GM19043 (cell line): ENCODE measurements at regions not wholly inside any gene's neighbourhood (a gene's known extent, or its start where the extent isn't known, plus 50 kb on each side); places are given as distances from the start of the nearest gene placed in this dataset.
"Not testable (repeated sequence)": the region's sequence is repeated elsewhere in the genome, so short reads cannot be mapped to it uniquely, and the experiment has no call there.

ENCODE experiments used
- ATAC-seq: cut with Tn5 transposase; IDR thresholded peaks from one replicate; pipeline ENCODE4 v1.9.1; 2021; ENCODE audit warnings: low read depth; ENCODE audit not compliant: unreplicated experiment

DNA sequence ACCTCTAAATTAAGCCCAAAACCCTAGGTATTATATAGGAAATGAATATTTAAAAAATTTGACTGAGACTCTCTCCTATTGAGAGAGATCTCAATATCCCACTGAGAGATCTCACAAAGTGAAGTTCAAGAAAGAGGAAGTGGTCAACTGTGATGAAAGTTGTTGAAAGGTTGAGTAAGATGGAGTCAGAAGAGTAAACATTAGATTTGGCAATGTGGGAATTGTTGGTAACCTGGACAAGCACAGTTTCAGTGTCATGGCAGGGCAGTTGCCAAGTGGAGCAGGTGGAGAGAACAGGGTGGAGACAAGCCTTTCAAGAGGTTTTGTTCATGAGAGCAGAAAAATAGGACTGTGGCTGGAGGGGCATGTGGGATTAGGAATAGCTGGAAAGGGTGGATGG is 747.9 kb downstream of the EPHA7 start:
- not testable (repeated sequence) for ATAC-seq

DNA sequence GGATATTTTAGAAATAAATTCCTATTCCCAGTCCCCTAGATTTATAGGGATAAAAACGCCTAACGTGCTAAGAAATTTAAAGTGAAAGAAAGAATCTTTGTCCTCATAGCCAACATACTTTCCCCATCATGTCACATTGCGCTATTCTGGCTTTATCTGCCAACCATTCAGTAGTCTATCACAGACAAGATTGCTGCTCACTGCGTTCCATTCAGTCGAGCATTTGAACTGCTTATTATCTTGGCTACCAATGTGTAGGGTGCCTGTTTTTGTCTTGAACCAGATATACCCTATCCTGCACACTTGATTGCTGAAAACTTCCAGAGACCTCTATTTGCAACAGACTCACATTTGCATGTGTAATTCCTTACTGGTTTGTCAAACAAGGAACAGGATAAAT is 751.5 kb downstream of the EPHA7 start:
- no peak for ATAC-seq

DNA sequence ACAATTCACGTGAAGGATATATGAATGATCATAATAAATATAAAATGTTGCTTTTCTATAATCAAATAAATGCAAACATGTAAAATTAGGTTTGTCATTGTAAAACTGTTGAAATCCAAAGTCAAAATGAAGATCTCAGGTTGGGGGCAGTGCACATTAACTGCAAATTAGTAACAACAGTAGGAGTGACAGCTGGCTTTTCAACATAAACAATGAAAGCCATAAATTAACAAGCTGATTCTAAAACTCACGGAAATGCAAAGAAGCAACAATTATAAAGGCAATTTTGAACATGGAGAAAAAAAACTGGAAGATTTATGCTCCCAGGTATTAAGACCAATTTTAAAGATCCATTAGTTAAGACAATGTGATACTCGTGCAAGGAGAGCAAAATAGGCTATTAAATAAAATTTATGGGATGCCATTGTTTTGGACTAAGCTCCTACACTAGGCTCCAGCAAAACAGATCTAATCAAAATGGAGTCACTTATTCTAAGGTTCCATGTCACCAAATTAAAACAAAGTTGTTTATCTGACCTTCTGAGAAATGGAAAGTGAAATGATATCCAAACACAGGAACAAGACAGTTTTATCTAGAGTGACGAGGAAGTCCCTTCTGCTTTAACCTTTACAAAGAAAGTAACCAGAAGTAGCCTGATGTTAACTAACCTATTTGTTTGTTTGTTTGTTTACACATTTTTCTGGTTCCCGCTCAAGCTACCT is 770.8 kb downstream of the EPHA7 start:
- ATAC-seq, result no peak

DNA sequence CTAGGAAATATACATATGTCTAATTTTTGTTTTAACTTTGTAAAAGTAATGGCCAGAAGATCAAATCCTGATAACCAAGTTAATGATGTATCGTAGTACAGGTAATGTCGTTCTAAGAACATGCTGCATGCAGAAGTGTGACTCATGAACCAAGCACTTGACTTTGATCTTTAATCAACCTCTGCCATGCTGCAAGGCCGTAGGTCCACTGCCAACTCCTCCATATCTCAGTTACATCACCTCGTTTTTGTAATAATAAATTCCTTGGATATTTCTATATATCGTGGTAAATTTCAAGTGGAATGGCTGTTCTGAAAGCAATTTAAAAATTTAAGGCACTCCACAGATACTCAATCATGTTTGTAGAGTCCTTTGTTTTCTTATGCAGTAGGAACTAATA is 771.7 kb downstream of the EPHA7 start:
- no peak for ATAC-seq

DNA sequence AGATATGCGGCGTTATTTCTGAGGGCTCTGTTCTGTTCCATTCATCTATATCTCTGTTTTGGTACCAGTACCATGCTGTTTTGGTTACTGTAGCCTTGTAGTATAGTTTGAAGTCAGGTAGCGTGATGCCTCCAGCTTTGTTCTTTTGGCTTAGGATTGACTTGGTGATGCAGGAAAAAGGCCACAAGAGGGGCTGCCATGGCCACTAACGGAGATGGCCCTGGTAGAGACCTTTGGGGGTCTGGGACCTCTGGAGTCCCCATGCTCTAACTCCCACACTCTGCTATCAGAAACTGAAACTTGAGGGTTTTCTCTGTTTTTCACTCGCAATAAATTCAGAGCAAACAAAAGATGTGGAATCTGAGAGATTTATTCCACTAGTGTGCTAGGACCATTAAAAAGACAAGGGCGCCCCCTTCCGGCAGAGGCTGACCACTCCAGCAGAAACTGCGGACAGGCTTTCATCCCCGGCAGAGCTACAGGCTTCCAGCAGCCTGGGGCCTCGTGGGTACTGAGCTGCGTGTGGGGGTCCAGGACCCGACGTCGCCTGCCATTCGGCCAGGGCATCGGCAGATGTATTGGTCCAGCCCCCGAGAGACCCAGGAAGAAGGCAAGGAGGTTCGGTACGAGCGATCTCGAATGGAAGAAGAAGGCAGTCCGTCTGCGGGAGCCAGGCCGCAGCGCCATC is 775.1 kb downstream of the EPHA7 start:
- not testable (repeated sequence) for ATAC-seq

DNA sequence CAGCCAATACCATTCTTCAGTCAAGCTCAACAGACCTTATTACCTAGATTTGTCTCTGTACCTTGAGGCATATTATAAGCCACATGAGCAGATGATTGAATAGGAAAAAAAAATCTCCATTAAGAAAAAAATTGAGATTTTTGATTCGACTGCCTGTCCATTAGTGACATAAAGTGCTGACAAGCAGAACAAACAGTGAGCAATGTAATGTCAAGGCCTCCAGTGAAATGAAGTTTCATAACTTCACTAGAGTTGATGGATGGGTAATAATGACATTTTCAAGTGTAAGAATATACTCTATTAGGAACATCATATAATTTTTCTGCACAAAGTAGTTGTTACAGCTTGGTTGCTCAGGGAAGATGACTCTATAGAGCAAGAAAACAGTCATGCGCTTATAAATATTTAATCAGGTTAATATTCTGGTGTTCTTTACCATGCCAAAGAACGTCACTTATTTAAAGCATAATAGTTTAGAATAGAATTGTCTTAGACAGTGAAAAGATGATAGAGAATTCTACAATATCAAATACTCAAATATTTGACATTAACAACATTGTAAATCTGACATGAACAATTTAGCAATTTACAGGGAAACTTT is 783.7 kb downstream of the EPHA7 start:
- ATAC-seq, result no peak

DNA sequence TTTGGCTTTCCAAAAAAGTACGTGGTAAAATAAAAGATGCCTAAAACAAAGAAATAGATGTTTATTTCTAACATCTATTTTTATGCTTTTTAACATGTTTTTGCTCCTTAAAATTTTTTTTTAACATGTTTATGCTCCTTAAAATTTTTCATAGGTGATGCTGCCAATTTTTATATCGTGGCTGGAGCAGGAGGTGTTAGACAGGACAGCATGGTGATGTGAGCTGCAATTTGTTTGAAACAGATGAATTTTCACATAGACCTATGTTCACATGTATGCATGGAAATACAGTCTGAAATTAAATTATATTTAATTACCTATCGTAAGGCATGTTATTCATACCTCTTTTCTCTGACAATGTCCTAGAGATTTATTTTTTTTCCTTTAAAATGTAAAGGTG is 784.8 kb downstream of the EPHA7 start:
- no peak for ATAC-seq

DNA sequence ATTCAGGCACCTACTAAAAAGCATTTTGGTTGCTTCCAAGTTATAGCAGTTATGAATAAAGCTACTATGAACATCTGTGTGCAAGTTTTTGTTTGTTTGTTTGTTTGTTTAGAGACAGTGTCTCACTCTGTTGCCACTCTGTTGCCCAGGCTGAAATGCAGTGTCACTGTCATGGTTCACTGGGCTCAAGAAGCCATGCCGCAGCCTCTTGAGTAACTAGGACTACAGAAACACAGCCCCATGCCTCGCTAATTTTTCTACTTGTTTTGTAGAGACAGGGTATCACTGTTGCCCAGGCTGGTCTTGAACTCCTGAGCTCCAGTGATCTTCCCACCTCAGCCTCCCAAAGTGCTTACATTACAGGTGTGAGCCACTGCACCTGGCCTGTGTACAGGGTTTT is 795.9 kb downstream of the EPHA7 start:
- ATAC-seq, result no peak

DNA sequence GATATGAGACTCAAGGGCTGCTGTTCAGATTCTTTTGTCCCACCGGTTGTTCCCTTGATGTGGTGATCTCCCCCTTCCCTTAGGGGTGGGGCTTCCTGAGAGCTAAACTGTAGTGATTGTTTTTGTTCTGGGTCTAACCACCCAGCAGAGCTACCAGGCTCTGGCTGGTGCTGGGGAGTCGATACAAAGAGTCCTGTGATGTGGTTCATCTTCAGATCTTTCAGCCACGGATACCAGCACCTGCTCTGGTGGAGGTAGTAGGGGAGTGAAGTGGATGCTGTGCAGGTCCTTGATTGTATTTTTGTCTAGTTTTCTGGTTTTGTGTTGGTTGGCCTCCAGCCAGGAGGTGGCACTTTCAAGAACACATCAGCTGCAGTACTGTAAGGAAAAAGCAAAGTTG is 801.6 kb downstream of the EPHA7 start:
- ATAC-seq, result no peak

DNA sequence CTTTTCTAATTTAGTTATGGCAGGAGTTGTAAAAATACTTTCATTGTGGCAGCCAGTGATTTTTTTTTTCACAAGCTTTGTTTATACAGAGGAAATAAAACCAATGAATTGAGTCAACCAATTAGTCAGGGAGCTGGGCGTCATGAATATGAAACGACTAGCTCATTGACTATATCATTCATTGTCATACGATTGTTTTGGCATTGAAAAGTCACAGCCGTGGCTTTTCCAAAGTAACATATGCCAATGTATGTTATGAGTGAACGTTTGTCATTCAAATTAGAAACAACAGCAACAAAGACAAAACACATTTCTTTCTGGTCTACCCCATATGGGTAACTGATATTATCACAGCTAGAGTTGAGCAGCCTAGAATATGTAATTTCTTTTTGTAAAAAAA is 810.6 kb downstream of the EPHA7 start:
- no peak for ATAC-seq

DNA sequence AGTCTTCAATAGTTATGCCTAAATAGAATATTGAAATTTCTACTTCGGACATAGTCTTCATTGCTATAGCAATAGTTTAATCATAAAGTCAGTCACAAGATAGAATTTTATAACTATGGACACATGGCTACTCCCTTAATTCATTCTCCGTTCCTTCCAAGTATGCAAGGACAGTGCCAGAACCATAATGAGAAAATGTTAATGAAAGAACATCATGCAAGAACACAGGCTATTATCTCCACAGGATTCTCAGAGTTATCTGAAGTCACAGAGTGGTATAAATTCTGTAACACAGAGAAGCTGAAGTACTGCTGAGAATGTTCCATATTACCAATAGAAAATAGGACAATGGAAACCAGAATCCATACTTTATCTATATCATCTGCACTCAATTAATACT is 826.2 kb downstream of the EPHA7 start:
- no peak for ATAC-seq

DNA sequence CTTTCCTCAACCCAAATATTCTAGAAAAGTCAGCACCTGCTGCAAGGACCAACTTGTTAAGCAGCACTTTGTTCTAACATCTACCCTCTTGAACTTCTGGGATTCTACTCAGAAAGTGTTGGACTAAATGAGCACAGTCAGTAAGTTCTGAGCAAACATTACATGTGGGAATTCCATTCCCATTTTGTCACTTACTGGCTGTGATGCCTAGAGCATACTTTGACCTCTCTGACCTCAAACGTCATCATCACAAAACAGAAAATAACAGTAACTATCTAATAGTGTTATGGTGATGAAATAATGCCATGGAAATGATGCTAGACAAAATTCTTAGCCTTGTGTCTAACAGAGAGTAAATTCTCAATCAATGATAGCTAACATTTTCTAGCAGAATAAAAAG is 829.4 kb downstream of the EPHA7 start:
- no peak for ATAC-seq

DNA sequence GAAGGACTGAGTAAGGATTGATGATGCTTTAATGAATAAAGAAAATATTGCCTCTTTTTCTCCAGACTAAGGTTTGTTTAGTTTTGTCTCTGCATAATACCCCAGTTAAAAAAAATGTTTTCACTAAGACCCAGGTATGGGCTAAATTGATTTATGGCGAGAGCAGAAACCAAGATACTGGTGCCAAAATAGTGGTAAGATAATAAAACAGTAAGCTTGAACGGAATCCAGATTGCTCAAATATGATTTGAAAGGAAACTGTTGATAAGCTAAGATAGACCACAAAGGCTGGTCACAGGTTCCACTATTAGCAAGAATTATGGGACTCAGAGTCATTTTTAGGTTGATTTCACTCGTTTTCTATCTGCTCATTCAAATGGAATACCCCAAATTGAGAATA is 831.2 kb downstream of the EPHA7 start:
- ATAC-seq, result no peak

DNA sequence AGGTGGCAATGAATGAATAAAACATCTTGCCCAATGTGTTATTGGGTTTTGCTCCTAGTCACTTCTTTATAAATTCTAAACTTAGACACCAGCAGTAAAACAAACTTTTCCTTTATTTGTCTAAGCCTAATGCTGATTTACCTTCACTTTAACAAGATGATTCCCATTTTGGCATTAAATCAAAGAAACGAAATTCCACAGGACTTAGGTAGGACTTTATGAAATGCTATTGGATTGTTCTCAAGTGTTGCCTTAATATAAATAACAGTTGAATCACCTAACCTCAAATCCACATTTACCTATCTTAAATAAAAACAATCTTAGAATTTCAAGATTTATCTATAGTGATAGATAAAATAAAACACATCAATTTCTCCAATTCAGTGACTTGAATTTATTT is 831.8 kb downstream of the EPHA7 start:
- no peak for ATAC-seq

DNA sequence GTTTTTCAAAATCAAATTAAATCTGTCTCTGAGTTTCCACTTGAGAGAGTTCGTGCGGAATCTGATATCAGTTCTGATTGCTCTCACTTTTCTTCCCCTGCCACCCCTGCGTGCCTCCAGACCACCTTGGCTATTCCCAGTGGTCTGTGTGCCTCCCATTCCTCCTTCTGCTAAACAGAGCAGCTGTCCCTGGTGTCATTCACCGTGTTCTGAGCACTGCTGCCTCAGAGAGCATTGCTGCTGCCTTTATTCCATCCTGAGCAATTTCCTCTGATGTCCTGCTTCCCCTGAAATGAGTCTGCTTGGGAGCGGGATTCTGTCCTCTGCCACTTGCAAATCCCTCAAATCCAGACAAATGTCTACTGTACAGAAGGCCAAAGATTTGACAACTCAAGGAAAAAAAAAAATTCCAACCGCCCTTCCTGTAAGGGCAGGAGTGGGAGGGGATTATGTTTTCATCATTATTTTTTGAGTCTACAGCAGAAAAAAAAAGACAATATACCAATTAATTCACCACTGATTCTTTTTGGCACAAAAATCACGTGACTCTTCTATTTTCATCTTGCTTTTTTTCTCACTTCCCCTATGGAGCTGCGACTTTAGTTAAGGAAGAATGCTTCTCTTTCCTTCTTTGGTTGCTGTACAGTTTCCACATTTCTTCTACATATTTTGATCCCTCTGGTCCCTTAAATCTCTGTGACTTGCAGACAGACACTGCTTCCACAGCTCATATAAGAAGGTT is 833.0 kb downstream of the EPHA7 start:
- no peak for ATAC-seq

DNA sequence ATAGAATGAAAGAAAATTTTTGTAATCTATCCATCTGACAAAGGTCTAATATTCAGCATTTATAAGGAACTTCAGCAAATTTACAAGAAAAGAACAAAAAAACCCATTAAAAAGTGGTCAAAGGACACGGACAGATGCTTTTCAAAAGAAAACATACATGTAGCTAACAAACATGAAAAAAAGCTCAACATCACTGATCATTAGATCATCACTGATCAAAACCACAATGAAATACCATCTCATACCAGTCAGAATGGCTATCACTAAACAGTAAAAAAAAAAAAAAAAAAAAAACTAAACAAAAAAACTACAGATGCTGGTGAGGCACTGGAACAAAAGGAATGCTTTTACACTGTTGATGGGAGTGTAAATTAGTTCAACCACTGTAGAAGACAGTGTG is 837.1 kb downstream of the EPHA7 start:
- ATAC-seq, result no peak

DNA sequence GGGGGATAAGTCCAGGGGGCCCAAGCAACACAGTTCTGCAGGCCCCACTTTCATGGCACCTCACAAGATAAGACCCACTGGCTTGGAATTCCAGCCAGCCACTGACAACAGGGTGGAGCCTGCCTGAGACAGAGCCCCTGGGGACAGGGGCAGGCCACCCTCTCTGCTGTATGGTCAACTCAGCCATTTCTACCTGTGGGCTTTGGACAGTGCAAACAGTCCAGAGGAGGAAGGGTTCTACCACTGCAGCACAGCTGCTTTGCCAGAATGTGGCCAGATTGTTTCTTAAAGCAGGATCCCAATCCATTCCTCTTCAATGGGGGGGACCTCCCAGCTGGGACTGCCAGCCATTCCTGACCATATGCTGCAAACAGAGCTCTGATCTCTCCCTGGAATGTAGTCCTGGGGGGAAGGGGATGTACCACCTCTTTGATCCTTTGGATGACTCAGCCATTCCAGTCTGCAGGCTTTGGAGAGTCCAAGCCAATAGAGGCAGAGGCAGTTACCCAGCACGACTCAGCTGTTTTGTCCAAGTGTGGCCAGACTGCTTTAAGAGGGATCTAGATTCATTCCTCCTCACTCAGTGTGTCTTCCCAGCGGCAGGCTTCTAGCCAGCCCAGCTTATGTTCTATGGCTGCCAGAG is 842.2 kb downstream of the EPHA7 start:
- ATAC-seq, result no peak

DNA sequence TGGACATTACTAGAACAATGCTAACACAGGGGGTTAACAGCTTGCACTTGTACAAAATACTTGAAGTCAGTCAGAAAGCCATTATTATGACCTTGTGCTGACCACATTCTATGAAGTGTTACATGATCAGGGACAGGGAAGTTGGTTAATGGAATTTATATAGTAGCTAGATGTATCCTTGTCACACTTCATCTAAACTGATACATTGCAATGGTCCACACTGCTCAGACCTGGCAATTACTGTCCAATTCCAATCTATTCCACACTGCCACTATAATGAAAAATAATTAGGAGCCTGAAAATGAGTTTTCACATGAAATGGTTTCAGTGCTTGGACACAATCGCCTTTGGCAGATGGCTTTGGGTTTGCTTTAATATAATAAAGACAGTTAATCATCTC is 850.8 kb downstream of the EPHA7 start:
- ATAC-seq, result no peak

DNA sequence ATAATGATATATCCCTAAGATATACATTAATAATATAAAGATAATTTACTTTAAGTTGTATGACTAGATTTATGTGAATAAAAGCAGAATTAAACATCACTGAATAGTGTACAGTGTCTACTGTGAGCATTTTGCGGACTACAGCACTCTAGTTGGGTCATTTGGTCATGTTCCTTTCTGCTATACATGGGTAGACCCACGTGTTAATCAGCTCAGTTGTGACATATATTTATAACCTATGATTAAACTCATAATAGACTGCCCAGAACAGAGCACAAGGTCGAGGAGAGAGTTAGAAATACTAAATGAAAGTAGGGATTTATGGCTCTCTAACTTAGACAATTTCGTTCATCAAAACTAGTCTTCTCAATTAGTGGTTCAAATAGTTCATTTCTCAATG is 852.7 kb downstream of the EPHA7 start:
- ATAC-seq, result no peak

DNA sequence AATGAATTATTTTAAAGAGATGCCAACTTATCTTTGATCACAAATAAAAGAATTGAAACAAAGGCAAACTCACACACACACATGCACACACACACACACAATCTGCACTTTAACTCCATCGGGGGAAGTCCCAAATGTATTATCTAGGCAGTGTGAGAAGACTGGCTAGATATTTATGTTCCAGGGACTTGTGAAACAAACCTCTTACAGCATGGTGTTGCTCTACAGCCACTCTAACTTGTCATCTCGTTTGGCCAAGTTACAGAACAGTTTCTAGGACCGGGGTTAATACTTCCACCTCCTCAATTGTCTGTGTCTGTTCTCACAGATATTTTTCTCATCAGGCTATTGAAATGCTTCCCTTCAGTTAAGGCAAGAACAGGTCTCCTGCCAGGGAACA is 855.0 kb downstream of the EPHA7 start:
- no peak for ATAC-seq

DNA sequence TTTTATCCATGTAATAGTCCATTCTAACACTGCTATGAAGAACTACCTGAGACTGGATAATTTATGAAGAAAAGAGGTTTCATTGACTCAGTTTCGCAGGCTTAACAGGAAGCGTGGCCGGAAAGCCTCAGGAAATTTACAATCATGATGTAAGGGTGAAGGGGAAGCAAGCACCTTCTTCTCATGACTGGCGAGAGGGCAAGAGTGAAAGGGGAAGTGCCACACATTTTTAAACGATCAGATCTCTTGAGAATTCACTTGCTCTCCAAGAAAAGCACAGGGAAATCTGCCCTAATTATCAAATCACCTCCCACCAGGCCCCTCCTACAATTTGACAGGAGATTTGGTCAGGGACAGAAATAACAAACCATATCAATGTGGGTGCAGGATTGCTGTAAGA is 859.7 kb downstream of the EPHA7 start:
- no peak for ATAC-seq
